Midbrain (tissue), 1 donor: ENCODE measurements at regions not wholly inside any gene's neighbourhood (a gene's known extent, or its start where the extent isn't known, plus 50 kb on each side); places are given as distances from the start of the nearest gene placed in this dataset.

Experiments used
- DNase-seq: peaks from one replicate; lab custom pipeline; 2025; lab: John Stamatoyannopoulos, UW

DNA sequence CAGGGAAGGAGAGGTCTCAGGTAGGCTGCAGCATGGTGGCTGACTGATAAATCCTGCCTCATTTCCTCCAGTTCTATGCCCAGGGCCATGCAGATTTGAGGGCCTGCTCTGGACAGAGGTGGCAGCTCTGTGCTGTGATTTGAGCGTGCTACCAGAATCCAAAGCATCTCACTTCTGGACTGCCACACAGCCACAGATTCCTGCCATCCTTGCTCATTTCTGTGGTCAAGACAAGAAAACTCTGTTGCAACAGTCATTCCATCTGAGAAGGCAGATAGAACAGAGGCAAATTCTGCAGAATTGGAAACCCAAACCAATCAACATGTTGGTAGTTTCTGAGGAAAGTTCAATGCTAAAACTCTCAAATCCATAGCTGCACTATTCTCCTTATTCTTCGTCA, 102.8 kb upstream of the GALNT2 start:
- DNase-seq: no peak

DNA sequence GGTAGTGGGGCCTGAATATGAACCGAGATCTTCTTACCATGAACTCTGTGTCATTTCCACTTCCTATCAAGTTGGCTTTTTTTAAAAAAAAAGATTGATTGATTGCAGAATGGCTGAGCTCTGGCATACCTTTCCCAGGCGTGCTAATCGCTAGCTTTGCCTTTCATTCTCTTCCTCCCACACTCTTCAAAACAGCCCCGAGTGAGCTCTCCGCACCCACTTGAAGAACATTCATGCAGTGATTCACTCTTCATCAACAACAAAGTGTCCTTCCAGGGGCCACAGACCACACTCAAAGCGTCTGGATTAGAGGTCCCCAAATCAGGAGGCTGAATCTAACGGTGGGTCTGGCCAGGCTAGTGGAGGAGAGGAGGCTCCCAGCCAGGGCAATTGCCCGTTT, 96.3 kb upstream of the GALNT2 start:
- DNase-seq: no peak

DNA sequence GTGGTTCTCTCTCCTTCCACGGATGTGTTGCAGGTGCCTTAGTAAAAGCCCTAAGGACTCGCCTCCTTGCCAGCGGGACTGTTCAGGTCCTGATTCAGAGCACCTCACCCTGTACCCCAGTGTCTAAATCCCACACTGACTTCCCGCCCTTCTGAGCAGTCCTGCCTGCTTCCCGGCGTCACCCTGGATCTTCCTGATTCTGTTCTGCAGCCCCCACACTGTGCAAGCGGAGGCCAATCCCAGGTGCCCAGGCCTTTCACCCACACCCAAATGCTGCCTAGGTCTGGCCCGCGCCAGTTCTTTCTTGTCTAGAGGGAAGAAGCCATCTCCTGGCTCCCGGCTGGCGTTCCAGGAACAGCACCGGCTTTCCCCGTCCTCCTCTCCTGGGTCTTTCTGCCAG, 95.9 kb upstream of the GALNT2 start:
- DNase-seq: no peak

DNA sequence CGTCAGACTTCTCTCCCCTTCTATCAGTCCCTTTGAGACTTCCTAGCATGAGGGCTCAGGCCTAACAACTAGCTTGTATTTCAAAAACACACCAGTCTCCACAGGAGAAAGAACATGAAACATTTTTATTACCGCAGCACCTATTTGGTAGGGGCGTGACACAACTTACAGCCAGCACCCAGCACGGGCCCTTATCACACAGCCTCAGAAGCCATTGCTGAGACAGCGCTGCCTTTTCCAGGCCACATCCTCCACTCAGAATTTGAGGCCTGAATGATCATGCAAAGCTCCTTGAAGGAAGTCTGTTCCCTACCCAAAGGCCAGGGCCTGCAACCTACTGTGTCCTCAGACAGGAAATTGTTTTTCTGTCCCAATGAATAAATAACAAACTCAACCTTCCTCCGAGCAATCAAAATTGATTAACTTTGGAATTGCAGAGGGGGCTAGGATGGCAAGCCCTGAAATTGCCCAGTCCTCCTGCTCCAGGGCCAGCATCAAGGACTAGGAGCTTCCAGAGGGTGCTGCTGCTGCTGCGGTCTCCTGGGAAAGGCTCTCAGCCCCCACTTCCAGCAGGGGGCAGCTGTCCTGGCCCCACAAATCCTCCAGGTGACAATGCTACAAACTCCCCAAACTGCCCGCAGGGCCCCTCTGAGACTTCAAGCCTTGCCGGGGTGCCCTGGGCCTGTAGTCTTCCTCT, 94.3 kb upstream of the GALNT2 start:
- DNase-seq: no peak

DNA sequence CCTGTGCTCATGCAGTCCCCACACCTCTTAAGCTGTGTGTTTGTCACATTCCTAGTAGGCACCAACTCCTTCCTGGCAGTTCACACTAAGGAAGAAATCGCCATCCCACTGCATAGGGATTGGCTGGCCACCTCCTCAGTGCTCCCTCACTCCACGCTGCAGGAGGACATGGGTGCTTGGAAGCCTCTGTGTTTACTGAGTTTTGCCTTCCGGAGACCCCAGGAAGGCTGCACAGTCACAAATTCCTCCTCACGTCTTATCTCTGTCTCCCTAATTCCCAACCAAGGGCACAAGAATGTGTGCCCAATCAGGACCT, 93.8 kb upstream of the GALNT2 start:
- no peak for DNase-seq

DNA sequence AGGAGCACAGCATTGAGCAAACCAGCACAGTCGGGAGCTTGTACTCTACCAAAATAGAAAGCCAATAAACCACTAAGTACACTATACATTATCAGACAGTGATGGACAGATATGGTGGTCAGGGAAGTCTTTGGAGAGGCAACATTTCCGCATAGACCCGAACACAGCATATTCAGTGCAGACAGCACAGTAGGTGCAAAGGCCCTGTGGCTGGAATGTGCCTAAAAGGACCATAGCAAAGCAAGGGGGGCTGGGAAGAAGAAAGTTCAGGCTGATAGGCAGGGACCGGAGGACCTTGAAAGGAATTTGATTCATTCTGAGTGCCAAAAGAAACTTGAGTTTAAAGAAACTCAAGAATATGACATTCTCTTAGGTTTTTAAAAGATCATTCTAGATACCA, 92.0 kb upstream of the GALNT2 start:
- no peak for DNase-seq

DNA sequence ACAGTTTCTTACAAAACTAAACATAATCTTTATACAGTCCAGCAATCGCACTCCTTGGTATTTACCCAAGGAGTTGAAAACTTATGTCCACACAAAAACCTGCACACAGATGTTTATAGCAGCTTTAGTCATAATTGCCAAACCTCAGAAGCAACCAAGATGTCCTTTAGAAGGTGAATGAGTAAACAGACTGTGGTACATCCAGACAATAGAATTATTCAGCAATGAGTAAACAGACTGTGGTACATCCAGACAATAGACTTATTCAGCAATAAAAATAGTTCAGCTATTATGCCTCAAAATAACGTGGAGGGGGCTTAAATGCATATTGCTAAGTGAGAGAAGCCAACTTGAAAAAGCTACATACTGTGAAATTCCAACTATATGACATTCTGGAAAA, 87.0 kb upstream of the GALNT2 start:
- no peak for DNase-seq

DNA sequence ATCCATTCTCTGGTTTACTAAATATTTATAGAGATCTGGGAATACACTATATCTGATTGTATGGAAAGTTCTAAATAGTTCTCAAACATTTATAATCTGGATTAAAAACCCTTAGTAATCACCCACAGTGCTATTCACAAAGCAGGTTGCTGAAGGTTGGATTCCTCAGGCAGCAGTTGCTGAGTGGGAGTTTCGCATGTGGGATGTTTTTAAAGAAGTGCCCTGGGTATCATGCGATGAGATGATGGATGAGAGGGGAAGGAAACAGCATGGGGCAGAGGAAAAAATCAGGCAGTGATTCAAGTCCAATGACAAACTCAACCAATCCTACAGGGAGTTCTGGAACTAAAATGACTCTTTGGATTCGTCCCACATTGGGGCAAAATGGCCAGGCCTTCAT, 85.3 kb upstream of the GALNT2 start:
- DNase-seq: no peak

DNA sequence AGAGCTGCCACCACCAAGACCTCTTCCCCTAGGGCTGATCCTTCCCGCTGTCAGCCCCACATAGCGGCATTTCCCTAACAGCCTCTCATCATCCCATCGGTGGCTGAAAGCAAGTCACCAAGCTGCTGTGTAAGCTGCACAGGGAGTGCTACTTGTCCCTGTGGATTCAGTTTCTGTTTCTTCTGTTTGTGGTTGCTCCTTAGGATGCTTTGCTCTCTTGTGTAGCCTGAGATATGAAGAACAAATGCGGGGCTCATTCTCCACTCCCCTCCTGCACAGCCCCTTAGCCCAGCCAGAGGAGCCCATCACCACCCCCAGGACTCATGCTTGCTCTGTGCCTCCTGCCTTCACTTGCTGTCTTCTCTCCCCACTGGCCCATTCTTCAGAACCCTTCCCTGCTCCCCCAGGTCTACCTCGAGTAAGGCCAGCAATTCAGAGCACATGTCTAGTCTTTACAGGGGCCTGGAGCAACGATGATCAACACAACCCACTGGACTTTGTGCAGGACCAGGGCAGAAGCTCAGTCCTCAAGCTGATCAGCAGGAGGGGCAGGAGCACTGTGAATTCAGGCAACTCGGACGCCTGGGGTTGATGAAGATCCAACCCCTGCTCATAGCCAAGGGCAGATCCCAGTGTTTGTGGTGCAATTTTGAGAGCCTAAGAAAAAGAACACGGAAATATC, 82.6 kb upstream of the GALNT2 start:
- DNase-seq: no peak

DNA sequence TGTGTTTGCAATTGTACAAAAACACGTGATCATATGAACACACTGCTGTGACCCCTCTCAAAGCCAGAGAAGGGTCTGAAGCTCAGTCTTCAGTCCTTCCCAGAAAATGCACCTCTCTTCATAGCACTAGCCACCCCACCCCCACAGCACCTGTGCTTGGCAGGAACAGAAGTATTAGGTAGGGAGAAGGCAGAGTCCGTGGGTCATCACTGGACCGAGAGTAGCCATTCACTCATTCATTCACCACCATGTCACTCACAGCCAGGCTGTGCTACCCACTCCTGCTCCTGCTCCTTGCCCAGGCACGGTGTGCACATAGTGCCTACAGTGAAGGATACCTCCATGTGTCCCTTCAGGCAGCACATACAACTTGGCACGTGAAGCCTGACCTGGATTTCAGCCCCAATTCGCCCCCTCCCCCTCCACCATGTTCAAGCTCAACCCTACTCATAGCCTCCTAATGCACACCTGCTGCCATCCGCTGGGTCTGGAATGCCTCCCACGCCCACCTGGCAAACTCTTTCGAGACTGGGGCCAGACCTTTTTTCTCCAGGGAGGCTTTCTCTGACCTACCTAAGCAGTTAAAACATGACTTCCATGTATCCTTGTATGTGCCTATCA, 81.9 kb upstream of the GALNT2 start:
- no peak for DNase-seq

DNA sequence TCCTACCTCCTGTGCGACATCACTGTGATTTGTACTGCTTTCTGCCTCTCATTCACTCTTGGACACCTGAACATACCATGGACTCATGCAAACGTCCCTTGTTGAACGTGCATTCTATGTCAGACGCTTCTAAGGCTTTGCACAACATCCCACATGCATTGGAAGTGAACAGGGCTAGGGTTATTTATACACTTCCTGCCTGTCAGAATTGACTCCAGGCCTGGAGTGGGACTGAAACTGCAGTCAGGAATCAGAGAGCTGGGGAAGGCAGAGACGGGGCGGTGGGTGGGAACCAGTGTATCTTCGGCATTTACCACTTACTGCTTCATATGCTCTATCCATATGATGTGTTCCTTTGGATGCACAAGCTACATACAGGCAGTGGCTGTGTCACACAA, 81.4 kb upstream of the GALNT2 start:
- no peak for DNase-seq

DNA sequence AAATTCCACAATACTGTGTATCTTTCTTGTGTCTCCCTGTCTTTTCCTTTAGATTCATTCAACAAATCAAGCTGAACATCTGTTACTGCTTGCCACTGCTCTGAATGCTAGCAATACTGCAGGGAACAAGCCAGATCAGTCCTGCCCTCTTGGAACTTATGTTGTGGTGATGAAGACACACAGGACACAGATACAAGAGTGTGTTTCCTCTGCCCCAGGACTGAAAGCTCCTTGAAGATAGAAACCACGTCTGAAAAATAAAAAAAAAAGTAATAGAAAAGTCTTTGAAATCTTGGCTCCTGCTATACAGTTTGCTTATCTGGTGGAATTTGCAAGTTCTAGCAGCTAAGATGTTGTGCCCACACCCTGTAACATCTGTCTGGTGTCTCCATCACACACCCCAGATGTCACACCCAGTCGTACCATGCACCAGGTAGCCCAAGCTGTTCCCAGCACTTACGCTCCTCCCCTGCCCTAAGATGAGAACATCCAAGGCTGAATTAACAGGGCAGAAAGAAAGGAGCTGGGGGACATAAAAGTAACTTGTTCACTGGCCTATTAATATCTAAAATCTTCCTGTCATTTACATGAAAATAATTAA, 80.2 kb upstream of the GALNT2 start:
- DNase-seq: no peak

DNA sequence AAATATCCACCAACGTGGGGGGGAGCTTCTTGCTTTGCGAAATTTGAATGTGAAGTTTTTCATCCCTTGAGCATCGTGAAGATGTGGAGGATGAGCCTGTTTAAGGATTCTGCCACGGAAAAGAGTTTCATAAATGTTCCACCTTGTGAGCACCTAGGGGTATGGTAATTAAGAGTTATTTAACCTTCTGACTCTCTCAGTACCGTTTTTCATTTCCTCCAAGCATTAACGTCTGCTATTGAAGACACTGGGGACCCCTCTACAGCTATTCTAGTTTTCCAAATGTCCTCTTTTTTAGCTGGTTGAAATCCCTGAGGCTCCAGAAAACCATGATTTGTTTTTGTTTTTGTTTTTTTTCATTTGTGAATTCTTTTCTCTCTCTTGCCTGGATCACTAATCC, 79.1 kb upstream of the GALNT2 start:
- no peak for DNase-seq

DNA sequence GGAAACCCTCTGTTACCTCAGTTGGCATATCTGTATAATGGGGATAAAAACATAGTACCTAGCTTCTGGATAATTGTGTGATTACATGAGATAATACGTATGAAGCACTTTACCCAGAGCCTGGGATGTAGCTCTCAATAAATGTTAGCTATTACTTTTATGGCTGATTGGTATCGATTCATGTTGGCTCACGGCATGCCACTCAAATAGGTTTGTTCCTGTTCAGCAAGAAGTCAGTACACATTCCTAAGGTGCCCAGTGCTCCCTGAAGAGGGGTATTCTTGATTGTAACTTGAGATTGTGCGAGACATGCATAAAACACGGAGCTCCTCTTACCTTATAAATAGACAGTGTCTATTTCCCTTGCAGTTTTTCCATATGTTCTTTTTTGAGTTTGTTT, 78.5 kb upstream of the GALNT2 start:
- no peak for DNase-seq

DNA sequence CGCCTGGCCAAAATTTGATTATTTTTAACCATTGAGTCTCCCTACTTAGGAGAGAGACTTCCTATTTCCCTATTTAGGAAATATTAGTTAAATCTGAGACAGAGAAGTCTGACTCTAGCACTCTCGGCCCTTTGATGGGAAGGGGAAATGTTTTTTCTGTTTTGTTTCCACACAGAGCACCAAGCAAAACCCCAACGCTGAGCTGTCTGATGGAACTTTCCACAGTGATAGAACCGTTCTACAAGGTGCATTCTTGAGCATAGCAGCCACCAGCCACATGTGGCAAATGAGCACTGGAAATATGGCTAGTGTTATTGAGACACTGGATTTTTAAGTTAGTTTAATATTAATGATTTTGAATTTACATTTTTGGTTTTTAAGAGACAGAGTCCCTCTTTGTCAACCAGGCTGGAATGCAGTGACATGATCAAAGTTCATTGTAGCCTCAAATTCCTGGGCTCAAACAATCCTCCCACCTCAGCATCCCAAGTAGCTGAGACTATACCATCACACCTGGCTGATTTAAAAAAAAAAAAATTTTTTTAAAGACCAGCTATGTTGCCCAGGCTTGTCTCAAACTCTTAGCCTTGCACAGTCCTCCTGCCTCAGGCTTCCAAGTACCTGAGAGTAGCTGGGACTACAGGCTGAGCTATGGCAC, 77.3 kb upstream of the GALNT2 start:
- peak; percentile 15 for DNase-seq

DNA sequence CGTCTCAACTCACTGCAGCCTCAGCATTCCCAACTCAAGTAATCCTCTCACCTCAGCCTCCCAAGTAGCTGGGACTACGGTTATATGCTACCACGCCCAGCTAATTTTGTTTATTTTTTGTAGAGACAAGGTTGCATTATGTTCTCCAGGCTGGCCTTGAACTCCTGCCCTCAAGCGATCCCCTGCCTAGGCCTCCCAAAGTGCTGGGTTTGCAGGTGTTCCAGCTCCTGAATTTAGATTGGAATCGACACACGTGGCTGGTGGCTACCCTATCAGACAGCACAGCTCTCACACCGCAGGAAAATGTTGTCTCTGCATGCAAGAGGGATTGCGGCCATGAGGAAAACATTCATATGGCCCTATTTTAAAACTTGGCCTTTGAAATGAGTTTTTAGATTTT, 76.7 kb upstream of the GALNT2 start:
- DNase-seq: no peak

DNA sequence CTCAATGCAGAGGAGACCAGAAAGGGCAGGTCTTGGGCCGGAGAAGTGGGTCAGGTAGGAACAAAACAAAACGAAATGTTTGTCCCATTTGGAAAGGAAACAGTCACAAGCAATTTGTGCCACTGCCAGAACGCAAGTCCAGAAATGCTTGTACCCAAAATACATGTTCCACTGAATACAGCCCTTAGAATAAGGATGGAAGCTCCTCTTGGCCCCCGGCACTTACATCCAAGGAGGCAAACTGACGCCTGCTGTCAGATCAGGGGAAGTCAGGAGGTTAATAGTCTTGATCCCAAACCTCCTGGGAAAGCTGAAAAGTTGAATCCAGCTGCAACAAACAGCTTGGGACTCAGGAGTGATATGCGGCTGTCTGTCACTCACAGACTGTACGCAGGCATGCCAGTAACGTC, 75.9 kb upstream of the GALNT2 start:
- DNase-seq: peak; percentile 28

DNA sequence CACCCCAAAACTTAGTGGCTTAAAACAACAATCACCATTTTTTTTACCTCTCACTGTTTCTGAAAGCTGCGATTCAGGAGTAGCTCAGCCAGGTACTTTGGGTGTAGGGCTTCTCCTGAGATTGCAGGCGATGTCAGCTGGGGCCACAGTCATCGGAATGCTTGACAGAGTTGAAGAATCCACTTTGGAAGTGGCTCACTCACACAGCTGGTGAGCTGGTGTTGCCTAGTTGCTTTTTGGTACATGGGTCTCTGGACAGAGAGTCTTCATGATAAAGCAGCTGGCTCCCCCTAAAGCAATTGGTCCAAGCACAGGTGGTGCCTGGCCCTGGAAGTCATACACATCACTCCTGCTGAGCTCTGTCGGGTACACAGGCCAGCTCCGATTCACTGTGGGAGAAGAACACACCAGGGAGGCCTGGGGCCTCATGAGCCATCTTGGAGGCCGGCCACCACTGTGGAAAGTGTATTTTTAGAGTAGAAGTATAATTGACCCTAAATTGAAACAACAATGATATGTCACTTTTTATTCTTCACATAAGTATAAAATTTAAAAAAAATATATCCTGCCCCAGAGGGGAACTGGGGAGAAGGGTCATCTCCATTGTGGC, 75.2 kb upstream of the GALNT2 start:
- DNase-seq: no peak

DNA sequence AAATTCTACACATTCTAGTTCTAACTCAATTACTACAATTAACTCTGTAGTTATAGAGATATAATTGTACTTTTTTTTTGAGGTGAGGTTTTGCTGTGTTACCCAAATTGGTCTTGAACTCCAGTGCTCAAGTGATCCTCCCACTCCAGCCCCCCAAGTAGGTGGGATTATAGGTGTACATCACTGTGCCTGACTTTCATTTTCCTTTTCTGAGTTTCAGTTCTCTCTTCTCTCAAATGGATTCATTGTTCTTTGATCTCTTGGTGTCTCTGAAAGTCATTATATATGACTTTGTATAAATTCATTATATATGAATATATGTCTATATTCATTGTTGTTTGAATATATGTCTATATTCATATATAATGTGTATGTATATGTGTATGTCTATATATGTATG, 74.0 kb upstream of the GALNT2 start:
- DNase-seq: no peak

DNA sequence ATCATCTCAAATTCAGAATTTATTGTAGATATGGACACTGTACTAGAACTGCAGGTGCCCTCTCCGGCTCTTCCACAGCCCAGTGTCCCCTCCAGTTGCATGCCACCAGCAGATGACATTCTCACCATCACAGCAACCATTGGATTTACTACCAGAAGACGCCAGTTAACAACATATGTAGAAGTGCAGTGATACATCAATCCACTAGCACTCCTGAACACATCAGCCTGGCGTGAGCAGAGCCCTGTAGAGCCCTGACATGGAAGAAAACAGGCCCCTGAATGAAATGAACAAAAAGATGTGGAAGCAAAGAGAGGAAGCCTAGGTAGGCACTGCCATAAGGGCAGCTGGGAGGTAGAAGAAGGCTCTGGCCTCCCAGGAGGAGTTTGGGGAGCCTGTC, 73.1 kb upstream of the GALNT2 start:
- no peak for DNase-seq

DNA sequence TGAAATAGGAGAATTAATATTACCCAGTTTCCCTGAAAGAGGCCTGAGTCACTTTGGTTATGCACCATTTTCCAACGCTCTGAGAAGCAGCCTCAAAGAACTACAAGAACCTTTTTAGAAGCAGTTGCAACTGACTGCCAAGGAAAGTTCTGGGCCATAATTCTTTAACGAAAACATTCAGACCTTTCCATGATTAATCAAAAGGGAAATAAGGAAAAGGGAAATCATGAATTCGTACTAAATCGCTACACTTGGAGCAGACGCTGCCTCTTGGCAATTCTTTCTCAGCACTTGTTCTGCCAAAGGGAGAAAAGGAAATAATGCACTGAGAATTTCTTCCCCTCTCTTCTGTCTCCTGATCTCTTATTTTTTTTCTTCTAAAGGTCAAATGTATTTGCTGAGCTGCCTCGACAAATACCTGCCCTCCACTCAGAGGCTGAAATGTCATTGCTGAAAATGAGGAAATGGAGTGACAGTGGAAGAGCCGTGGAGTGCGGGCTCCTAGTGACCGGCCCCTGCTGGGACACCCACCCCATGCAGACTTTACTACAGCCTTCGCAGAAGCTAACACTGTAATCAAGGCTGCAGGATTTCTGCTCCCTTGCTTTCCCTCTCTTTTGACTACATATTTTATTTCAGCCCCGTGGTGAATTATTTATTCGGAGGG, 67.9 kb upstream of the GALNT2 start:
- DNase-seq: peak; percentile 35
